B cell (primary cell): ENCODE measurements at regions not wholly inside any gene's neighbourhood (a gene's known extent, or its start where the extent isn't known, plus 50 kb on each side); places are given as distances from the start of the nearest gene placed in this dataset.

Source experiments
- ATAC-seq: fragments of 200-7000 bp; cut with Tn5 transposase; one replicate; pipeline ENCODE4 v1.10.0; 2021; ENCODE audit warnings: low read depth, mild to moderate bottlenecking, moderate number of reproducible peaks, moderate library complexity
- CTCF ChIA-PET: fragments of 350-600 bp; sonication (Branson Sonifier 250); formaldehyde crosslinking; loops from one replicate; lab custom pipeline; 2021; ENCODE audit warnings: antibody characterized with exemption, inconsistent platforms; lab: Charles Lee
- POLR2A ChIA-PET: fragments of 350-600 bp; sonication (Branson Sonifier 250); formaldehyde crosslinking; loops from one replicate; lab custom pipeline; 2021; ENCODE audit warnings: antibody characterized with exemption; lab: Charles Lee
- DNase-seq: peaks from one replicate; pipeline ENCODE4 v3.0.0; 2013
- H2AFZ ChIP-seq: 2 replicates; pipeline ENCODE4 v1.6.1; 2012; ENCODE audit warnings: mild to moderate bottlenecking, low read depth, low read length; ENCODE audit not compliant: insufficient read depth, poor library complexity, severe bottlenecking
- H3K27ac ChIP-seq, 2 donors: 1 replicate in 1 of 2; 2 replicates in 1 of 2; pipeline ENCODE4 v1.5.1; 2012 to 2013; ENCODE audit warnings: low read length in 2 of 2, mild to moderate bottlenecking in 2 of 2, moderate library complexity in 1 of 2
- H3K27me3 ChIP-seq, 4 experiments: fragments of 200-600 bp in 1 of 4; sonication (generic) in 1 of 4; replicated peaks in 1 of 4; 1 replicate in 2 of 4; 2 replicates in 2 of 4; pipeline versions ENCODE4 v1.6.1 to v1.7.0; 2013 to 2016; ENCODE audit warnings: low read length in 3 of 4, mild to moderate bottlenecking in 2 of 4, mixed read lengths in 1 of 4, moderate library complexity in 1 of 4; ENCODE audit not compliant: insufficient read depth in 4 of 4, control insufficient read depth in 3 of 4; ENCODE audit errors: control extremely low read depth in 1 of 4
- H3K36me3 ChIP-seq, 2 experiments: replicated peaks in 1 of 2; 1 replicate in 1 of 2; 2 replicates in 1 of 2; pipeline versions ENCODE4 v1.6.1 to v1.7.1; 2013; ENCODE audit warnings: low read length in 1 of 2; ENCODE audit not compliant: insufficient read depth in 2 of 2, control insufficient read depth in 1 of 2; ENCODE audit errors: control extremely low read depth in 1 of 2, extremely low read depth in 1 of 2
- H3K4me1 ChIP-seq, 2 donors: fragments of 200-600 bp in 1 of 2; sonication (generic) in 1 of 2; 1 replicate in 1 of 2; 2 replicates in 1 of 2; pipeline versions ENCODE4 v1.5.1 to v1.6.1; 2013 to 2017; ENCODE audit warnings: low read length in 2 of 2; ENCODE audit not compliant: control insufficient read depth in 2 of 2, insufficient read depth in 2 of 2
- H3K4me2 ChIP-seq: replicated peaks from 2 replicates; pipeline ENCODE3; 2012; ENCODE audit warnings: mild to moderate bottlenecking, low read depth, low read length; ENCODE audit not compliant: poor library complexity, severe bottlenecking
- H3K4me3 ChIP-seq, 5 experiments: fragments of 200-600 bp in 1 of 5; sonication (generic) in 1 of 5; 1 replicate in 3 of 5; 2 replicates in 2 of 5; pipeline versions ENCODE4 v1.5.1 to v1.7.0; 2011 to 2016; ENCODE audit warnings: low read length in 4 of 5, mild to moderate bottlenecking in 4 of 5, low read depth in 2 of 5, control low read depth in 1 of 5, moderate library complexity in 1 of 5; ENCODE audit not compliant: insufficient read depth in 1 of 5; ENCODE audit errors: control extremely low read depth in 1 of 5, extremely low read depth in 1 of 5
- H3K79me2 ChIP-seq: fragments of 200-600 bp; sonication (generic); one replicate; pipeline ENCODE4 v1.6.0; 2016; ENCODE audit warnings: low read length; ENCODE audit not compliant: control insufficient read depth, insufficient read depth
- H3K9ac ChIP-seq: fragments of 200-600 bp; sonication (generic); 2 replicates; pipeline ENCODE4 v1.6.1; 2017; ENCODE audit warnings: mild to moderate bottlenecking, low read length, moderate library complexity
- H3K9me3 ChIP-seq, 3 donors: one replicate each; pipeline versions ENCODE4 v1.6.1 to v1.7.1; 2013; ENCODE audit warnings: low read length in 2 of 3; ENCODE audit not compliant: control insufficient read depth in 2 of 3, insufficient read depth in 1 of 3; ENCODE audit errors: control extremely low read depth in 1 of 3
- H4K20me1 ChIP-seq: 2 replicates; pipeline ENCODE4 v1.6.0; 2012; ENCODE audit warnings: mild to moderate bottlenecking, low read length; ENCODE audit not compliant: insufficient read depth, control insufficient read depth, poor library complexity, severe bottlenecking
- H3K27ac Mint-ChIP-seq: one replicate; pipeline ENCODE4 v1.8.0; 2021; ENCODE audit warnings: mixed read lengths
- H3K27me3 Mint-ChIP-seq: one replicate; pipeline ENCODE4 v1.8.0; 2021; ENCODE audit warnings: mixed read lengths
- H3K4me1 Mint-ChIP-seq: one replicate; pipeline ENCODE4 v1.8.0; 2021; ENCODE audit warnings: mixed read lengths
- H3K4me3 Mint-ChIP-seq: one replicate; pipeline ENCODE4 v1.8.0; 2021; ENCODE audit warnings: mixed read lengths
- H3K9me3 Mint-ChIP-seq: one replicate; pipeline ENCODE4 v1.8.0; 2022; ENCODE audit warnings: mixed read lengths; ENCODE audit not compliant: insufficient read depth
- EZH2 ChIP-seq: IDR thresholded peaks from 2 replicates; pipeline ENCODE4 v1.6.1; 2012; ENCODE audit warnings: borderline replicate concordance, low read depth, mild to moderate bottlenecking, moderate library complexity, low read length; ENCODE audit not compliant: insufficient read depth, poor library complexity, severe bottlenecking
- WGBS: methylation state at CpG from one replicate; pipeline ENCODE4 v1.1.5; 2013; ENCODE audit warnings: missing lambda C conversion rate; ENCODE audit not compliant: insufficient coverage; 5-methylcytosine and 5-hydroxymethylcytosine counted together
- intact Hi-C: fragments of 100-400 bp; cut with micrococcal nuclease; formaldehyde crosslinking; loops from one replicate; pipeline ENCODE4 v1.10.0; 2022
- TF ChIP-seq, protein P1 (sequence below): fragments of 200-600 bp; IDR thresholded peaks from one replicate; pipeline ENCODE4 v1.8.0; 2022; ENCODE audit warnings: antibody characterized with exemption, mild to moderate bottlenecking

DNA sequence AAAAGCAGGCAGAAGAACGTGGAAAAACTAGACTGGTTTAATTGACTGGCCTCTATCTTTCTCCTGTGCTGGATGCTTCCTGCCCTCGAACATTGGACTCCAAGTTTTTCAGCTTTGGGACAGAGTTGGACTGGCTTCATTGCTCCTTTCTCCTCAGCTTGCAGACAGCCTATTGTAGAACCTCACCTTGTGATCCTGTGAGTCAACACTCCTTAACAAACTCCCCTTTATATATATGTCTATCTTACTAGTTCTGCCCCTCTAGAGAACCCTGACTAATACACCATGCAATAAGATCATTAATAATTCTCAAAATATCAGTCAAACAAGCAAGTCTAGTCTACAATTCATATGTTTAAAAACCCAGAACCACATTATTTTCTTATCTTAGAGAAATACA is 662.4 kb downstream of the TBC1D4 start:
- TF ChIP-seq, protein P1, sequence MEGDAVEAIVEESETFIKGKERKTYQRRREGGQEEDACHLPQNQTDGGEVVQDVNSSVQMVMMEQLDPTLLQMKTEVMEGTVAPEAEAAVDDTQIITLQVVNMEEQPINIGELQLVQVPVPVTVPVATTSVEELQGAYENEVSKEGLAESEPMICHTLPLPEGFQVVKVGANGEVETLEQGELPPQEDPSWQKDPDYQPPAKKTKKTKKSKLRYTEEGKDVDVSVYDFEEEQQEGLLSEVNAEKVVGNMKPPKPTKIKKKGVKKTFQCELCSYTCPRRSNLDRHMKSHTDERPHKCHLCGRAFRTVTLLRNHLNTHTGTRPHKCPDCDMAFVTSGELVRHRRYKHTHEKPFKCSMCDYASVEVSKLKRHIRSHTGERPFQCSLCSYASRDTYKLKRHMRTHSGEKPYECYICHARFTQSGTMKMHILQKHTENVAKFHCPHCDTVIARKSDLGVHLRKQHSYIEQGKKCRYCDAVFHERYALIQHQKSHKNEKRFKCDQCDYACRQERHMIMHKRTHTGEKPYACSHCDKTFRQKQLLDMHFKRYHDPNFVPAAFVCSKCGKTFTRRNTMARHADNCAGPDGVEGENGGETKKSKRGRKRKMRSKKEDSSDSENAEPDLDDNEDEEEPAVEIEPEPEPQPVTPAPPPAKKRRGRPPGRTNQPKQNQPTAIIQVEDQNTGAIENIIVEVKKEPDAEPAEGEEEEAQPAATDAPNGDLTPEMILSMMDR = no peak
- no peak for TF ChIP-seq EZH2
- H3K27ac Mint-ChIP-seq = no peak overlapping the region
- H3K4me3 Mint-ChIP-seq = no peak overlapping the region
- no peaks in the 10 kb centered on the region for H3K9me3 Mint-ChIP-seq
- DNase-seq (no peak), ATAC-seq (no peak)
- Histone ChIP-seq H3K4me3 (no peak overlapping the region), H4K20me1 (no peaks in the 10 kb centered on the region), H2AFZ (no peak overlapping the region), H3K9ac (no peak overlapping the region), H3K27ac (no peak overlapping the region), H3K4me1 (no peaks in the 10 kb centered on the region), H3K27me3 (no peaks in the 10 kb centered on the region), H3K4me2 (no peak overlapping the region), H3K9me3 (peaks cover 0 to 2% (median 0%) of the 10 kb centered on the region in 3 donors), H3K36me3 (no peaks in the 10 kb centered on the region), H3K79me2 (no peaks in the 10 kb centered on the region)
- H3K27me3 Mint-ChIP-seq = no peaks in the 10 kb centered on the region
- ChIA-PET CTCF (no interaction called here), POLR2A (no interaction called here)
- intact Hi-C loops = no loop called here
- H3K4me1 Mint-ChIP-seq = no peaks in the 10 kb centered on the region
- 57% methylated on average over 2 of the region's 2 CpGs for WGBS

DNA sequence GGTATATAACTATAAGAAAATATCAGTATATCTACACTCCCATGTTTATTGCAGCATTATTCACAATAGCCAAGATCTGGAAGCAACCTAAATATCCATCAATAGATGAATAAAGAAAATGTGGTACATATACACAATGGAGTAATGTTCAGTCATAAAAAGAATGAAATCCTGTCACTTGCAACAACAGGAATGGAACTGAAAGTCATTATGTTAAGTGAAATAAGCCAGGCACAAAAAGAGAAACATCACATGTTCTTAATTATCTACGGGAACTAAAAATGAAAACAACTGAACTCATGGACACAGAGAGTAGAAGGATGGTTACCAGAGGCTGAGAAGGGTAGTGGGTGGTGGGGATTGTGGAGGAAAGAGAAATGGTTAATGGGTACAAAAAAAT is 665.2 kb downstream of the TBC1D4 start:
- peaks cover 0 to 5% (median 0%) of the 10 kb centered on the region in 3 donors for H3K9me3 ChIP-seq
- ATAC-seq (no peak), DNase-seq (no peak)
- H3K4me3 ChIP-seq = no peak overlapping the region
- H3K4me3 Mint-ChIP-seq = no peak overlapping the region
- H3K9ac ChIP-seq = no peak overlapping the region
- no peaks in the 10 kb centered on the region for H4K20me1 ChIP-seq
- H3K4me1 Mint-ChIP-seq = no peaks in the 10 kb centered on the region
- no peak overlapping the region for H3K4me2 ChIP-seq
- H2AFZ ChIP-seq = no peak overlapping the region
- H3K27ac Mint-ChIP-seq = no peak overlapping the region
- peaks cover 4% of the 10 kb centered on the region for H3K9me3 Mint-ChIP-seq
- H3K27me3 ChIP-seq = no peaks in the 10 kb centered on the region
- intact Hi-C loops = no loop called here
- ChIA-PET CTCF (no interaction called here), POLR2A (no interaction called here)
- WGBS = no CpG with 5 or more reads among the region's 1 CpG
- no peaks in the 10 kb centered on the region for H3K27me3 Mint-ChIP-seq
- TF ChIP-seq, protein P1 = no peak
- TF ChIP-seq EZH2 = no peak
- no peak overlapping the region for H3K27ac ChIP-seq
- H3K4me1 ChIP-seq = no peaks in the 10 kb centered on the region
- H3K36me3 ChIP-seq = no peaks in the 10 kb centered on the region
- H3K79me2 ChIP-seq = no peaks in the 10 kb centered on the region
